PFSK-1 (cell line): ENCODE measurements at regions not wholly inside any gene's neighbourhood (a gene's known extent, or its start where the extent isn't known, plus 50 kb on each side); places are given as distances from the start of the nearest gene placed in this dataset.

Experiments used
- FOXP2 ChIP-seq: optimal IDR thresholded peaks from 2 replicates; pipeline ENCODE3; 2011; ENCODE audit warnings: borderline replicate concordance, control low read depth, inconsistent platforms; ENCODE audit not compliant: insufficient read depth; ENCODE audit errors: extremely low read length, extremely low read depth
- POLR2AphosphoS5 ChIP-seq: IDR thresholded peaks from 2 replicates; pipeline ENCODE4 v1.6.1; 2012; ENCODE audit warnings: low read depth, mild to moderate bottlenecking, control low read depth, low read length, moderate library complexity
- SIN3A ChIP-seq: IDR thresholded peaks from 2 replicates; pipeline ENCODE4 v1.6.1; 2012; ENCODE audit warnings: mild to moderate bottlenecking, low read length, moderate library complexity, borderline replicate concordance; ENCODE audit not compliant: insufficient read depth
- TAF1 ChIP-seq: IDR thresholded peaks from 2 replicates; pipeline ENCODE4 v1.6.1; 2012; ENCODE audit warnings: low read length, control low read depth, borderline replicate concordance; ENCODE audit not compliant: insufficient read depth
- TF ChIP-seq, protein P1 (sequence below), 2 experiments: IDR thresholded peaks; 2 replicates each; pipeline versions ENCODE4 v1.6.1 to v1.8.0; 2011 to 2012; ENCODE audit warnings: low read depth in 2 of 2, low read length in 2 of 2, control low read depth in 1 of 2, inconsistent platforms in 1 of 2, mild to moderate bottlenecking in 1 of 2, moderate library complexity in 1 of 2; ENCODE audit not compliant: insufficient read depth in 1 of 2

DNA sequence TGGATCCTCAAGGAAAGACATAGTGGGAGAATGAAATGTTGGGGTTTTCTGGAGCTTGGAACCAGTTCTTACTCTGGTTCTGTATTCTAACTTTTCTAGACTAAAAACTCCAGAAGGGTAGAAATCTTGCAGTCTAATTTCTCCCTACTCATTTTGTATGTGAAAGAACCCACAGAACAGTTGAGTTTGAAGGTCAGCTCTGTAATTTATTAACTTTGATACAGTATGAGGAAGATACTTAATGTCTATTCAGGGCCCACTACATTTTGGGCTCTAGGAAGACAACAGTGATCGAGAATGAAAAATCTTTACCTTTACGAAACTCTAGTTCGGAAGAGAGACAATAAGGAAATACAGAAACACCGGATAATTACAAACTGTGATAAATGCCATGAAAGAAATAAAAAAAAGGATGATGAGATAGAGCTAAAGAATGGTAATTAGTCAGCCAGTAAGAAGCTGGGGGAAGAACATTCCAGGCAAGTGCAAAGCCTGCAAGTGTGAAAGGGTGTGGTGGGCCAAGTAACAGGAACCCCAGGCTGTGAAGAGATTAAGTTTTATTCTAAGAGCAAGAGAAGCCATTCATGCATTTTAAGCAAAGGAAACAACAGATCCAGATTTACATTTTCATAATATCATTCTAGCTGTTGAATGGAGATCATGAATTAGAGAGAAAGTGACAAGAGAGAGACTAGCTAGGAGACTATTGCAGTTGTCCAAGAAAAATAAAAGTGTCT lies 159.9 kb upstream of the HMCN1 start:
- TF ChIP-seq FOXP2 (no peak), TAF1 (no peak), SIN3A (no peak), POLR2AphosphoS5 (no peak)
- TF ChIP-seq, protein P1, sequence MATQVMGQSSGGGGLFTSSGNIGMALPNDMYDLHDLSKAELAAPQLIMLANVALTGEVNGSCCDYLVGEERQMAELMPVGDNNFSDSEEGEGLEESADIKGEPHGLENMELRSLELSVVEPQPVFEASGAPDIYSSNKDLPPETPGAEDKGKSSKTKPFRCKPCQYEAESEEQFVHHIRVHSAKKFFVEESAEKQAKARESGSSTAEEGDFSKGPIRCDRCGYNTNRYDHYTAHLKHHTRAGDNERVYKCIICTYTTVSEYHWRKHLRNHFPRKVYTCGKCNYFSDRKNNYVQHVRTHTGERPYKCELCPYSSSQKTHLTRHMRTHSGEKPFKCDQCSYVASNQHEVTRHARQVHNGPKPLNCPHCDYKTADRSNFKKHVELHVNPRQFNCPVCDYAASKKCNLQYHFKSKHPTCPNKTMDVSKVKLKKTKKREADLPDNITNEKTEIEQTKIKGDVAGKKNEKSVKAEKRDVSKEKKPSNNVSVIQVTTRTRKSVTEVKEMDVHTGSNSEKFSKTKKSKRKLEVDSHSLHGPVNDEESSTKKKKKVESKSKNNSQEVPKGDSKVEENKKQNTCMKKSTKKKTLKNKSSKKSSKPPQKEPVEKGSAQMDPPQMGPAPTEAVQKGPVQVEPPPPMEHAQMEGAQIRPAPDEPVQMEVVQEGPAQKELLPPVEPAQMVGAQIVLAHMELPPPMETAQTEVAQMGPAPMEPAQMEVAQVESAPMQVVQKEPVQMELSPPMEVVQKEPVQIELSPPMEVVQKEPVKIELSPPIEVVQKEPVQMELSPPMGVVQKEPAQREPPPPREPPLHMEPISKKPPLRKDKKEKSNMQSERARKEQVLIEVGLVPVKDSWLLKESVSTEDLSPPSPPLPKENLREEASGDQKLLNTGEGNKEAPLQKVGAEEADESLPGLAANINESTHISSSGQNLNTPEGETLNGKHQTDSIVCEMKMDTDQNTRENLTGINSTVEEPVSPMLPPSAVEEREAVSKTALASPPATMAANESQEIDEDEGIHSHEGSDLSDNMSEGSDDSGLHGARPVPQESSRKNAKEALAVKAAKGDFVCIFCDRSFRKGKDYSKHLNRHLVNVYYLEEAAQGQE (IDR thresholded peaks at IDR 0.05; ENCODE audit: insufficient read depth in 1 of 2, low read depth in 2 of 2, low read length in 2 of 2) = no peak

DNA sequence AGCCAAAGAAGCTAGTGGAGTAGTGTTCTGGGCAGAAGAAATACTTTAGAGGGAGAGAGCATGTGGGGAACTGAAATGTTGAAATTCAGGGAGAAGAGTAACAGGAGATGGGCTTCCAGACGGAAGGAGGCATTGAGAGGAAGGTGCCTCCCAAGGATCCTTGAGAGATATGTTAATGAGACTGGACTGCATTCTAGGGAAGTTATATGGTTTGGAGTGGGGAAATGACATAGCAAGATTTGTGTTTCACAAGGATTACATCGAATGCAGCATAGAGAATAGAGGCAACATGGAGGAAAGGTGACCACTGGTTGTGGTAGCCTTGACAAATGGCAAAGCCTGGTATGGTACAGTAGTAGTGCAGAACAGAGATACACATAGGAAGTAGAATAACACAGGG lies 160.5 kb upstream of the HMCN1 start:
- TF ChIP-seq, protein P1 (IDR thresholded peaks at IDR 0.05; ENCODE audit: insufficient read depth in 1 of 2, low read depth in 2 of 2, low read length in 2 of 2) = no peak
- TF ChIP-seq SIN3A (no peak), POLR2AphosphoS5 (no peak), FOXP2 (no peak), TAF1 (no peak)

DNA sequence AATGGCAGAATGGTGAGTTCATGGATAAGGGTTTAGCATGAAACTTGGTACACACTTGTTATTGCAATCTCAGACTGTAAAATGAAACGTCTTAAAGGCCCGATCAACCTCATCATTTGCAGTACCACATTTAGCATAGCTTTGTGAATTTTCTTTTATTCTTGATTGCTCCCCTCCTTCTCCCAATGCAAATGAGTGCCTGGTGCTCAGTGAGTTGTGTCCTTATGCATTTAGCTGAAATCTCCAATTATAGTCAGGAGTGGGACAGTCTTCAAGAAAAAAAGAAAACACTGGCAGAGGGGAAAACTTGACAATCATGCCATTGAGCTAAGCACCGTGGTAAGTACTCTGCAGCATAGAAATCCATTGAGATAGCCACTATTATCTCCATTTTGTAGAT lies 161.0 kb upstream of the HMCN1 start:
- no peak for TF ChIP-seq TAF1
- no peak for TF ChIP-seq FOXP2
- TF ChIP-seq SIN3A = no peak
- TF ChIP-seq, protein P1 (IDR thresholded peaks at IDR 0.05; ENCODE audit: insufficient read depth in 1 of 2, low read depth in 2 of 2, low read length in 2 of 2) = no peak
- no peak for TF ChIP-seq POLR2AphosphoS5

DNA sequence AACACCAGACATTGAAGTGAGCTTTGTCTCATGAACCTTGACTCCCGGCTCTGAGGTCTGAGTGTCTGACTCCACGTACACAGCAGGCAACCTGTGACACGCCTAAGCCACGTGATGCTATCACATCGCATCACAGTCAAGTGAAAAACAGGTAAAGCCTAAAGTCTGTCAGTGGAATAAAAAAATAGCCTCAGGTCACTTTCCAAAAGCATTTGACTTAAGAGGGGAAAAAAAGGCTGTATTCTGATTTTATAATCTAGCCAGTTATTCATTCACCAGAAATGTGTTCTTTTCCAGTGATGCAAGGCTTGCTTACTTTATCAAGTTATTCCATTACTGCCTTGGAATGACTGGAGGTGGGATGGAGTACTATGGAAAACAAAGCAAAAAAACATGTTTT lies 163.2 kb upstream of the HMCN1 start:
- TF ChIP-seq POLR2AphosphoS5 (no peak), SIN3A (no peak), FOXP2 (no peak), TAF1 (no peak)
- TF ChIP-seq, protein P1 (IDR thresholded peaks at IDR 0.05; ENCODE audit: insufficient read depth in 1 of 2, low read depth in 2 of 2, low read length in 2 of 2) = no peak
